ENCODE measurements at regions not wholly inside any gene's neighbourhood (a gene's known extent, or its start where the extent isn't known, plus 50 kb on each side); places are given as distances from the start of the nearest gene placed in this dataset.

- Histone ChIP-seq H3K27ac (ENCODE audit: low read length) (no peak overlapping the region), H3K9me3 (ENCODE audit: low read length) (no peaks in the 10 kb centered on the region), H4K20me1 (ENCODE audit: insufficient read depth) (no peaks in the 10 kb centered on the region), H3K36me3 (ENCODE audit: insufficient read depth, low read length) (no peaks in the 10 kb centered on the region), H3F3A (ENCODE audit: insufficient read depth, low read length, poor library complexity, severe bottlenecking) (no peaks in the 10 kb centered on the region), H3K9ac (ENCODE audit: low read length) (no peak overlapping the region), H3K9me2 (ENCODE audit: insufficient read depth, low read length) (no peaks in the 10 kb centered on the region), H3K27me3 (ENCODE audit: insufficient read depth, low read depth, low read length) (no peaks in the 10 kb centered on the region), H3K4me3 (ENCODE audit: low read length) (no peak overlapping the region), H3K4me2 (ENCODE audit: low read length) (no peak overlapping the region), H3K79me2 (replicated peaks; ENCODE audit: insufficient read depth, low read length) (no peaks in the 10 kb centered on the region), H2AFZ (ENCODE audit: low read depth, low read length) (no peak overlapping the region)
- TF ChIP-seq TAF1 (IDR thresholded peaks at IDR 0.05; ENCODE audit: low read depth) (no peak), POLR2AphosphoS5 (IDR thresholded peaks at IDR 0.05) (no peak), SMC3 (conservative IDR thresholded peaks at IDR 0.05; ENCODE audit: poor library complexity) (no peak), REST (IDR thresholded peaks at IDR 0.05; ENCODE audit: borderline replicate concordance) (no peak), EZH2 (IDR thresholded peaks at IDR 0.05; ENCODE audit: borderline replicate concordance, insufficient read depth, low read length, poor library complexity, severe bottlenecking) (no peak), CTCF (IDR thresholded peaks at IDR 0.05; ENCODE audit: poor library complexity, severe bottlenecking) (no peak), RAD21 (conservative IDR thresholded peaks at IDR 0.05) (no peak)
These were observed 456.9 kb upstream of the HTR2C start for GRCh38 chrX:114127005-114127404.

- no peaks in the 10 kb centered on the region for H3K9me3 ChIP-seq (ENCODE audit: low read length)
- no peaks in the 10 kb centered on the region for H4K20me1 ChIP-seq (ENCODE audit: insufficient read depth)
- H3K9me2 ChIP-seq (ENCODE audit: insufficient read depth, low read length): no peaks in the 10 kb centered on the region
- H3F3A ChIP-seq (ENCODE audit: insufficient read depth, low read length, poor library complexity, severe bottlenecking): no peaks in the 10 kb centered on the region
- no peaks in the 10 kb centered on the region for H3K79me2 ChIP-seq (replicated peaks; ENCODE audit: insufficient read depth, low read length)
- no peak overlapping the region for H3K27ac ChIP-seq (ENCODE audit: low read length)
- H2AFZ ChIP-seq (ENCODE audit: low read depth, low read length): no peak overlapping the region
- H3K4me3 ChIP-seq (ENCODE audit: low read length): no peak overlapping the region
- no peaks in the 10 kb centered on the region for H3K36me3 ChIP-seq (ENCODE audit: insufficient read depth, low read length)
- H3K27me3 ChIP-seq (ENCODE audit: insufficient read depth, low read depth, low read length): no peaks in the 10 kb centered on the region
- no peak for TF ChIP-seq RAD21 (conservative IDR thresholded peaks at IDR 0.05)
- TF ChIP-seq MXI1 (conservative IDR thresholded peaks at IDR 0.05; ENCODE audit: poor library complexity, severe bottlenecking): no peak
- TF ChIP-seq EZH2 (IDR thresholded peaks at IDR 0.05; ENCODE audit: borderline replicate concordance, insufficient read depth, low read length, poor library complexity, severe bottlenecking): no peak
- TF ChIP-seq EP300 (conservative IDR thresholded peaks at IDR 0.05; ENCODE audit: poor library complexity, severe bottlenecking): no peak
- TF ChIP-seq REST (IDR thresholded peaks at IDR 0.05; ENCODE audit: borderline replicate concordance): no peak
- no peak for TF ChIP-seq TAF1 (IDR thresholded peaks at IDR 0.05; ENCODE audit: low read depth)
- TF ChIP-seq SMC3 (conservative IDR thresholded peaks at IDR 0.05; ENCODE audit: poor library complexity): no peak
- TF ChIP-seq POLR2AphosphoS5 (IDR thresholded peaks at IDR 0.05): no peak
- no peak for TF ChIP-seq CTCF (IDR thresholded peaks at IDR 0.05; ENCODE audit: poor library complexity, severe bottlenecking)
- H3K9ac ChIP-seq (ENCODE audit: low read length): no peak overlapping the region
- H3K4me2 ChIP-seq (ENCODE audit: low read length): no peak overlapping the region
These were observed 482.8 kb upstream of the HTR2C start for GRCh38 chrX:114101081-114101480.
